CMK (cell line): ENCODE measurements at regions not wholly inside any gene's neighbourhood (a gene's known extent, or its start where the extent isn't known, plus 50 kb on each side); places are given as distances from the start of the nearest gene placed in this dataset.
A peak's percentile ranks its signal among the peaks of the same experiment; 100 is the strongest.

Source experiments
- DNase-seq: peaks from one replicate; pipeline ENCODE4 v3.0.0-alpha.2; 2010; ENCODE audit warnings: low read depth

DNA sequence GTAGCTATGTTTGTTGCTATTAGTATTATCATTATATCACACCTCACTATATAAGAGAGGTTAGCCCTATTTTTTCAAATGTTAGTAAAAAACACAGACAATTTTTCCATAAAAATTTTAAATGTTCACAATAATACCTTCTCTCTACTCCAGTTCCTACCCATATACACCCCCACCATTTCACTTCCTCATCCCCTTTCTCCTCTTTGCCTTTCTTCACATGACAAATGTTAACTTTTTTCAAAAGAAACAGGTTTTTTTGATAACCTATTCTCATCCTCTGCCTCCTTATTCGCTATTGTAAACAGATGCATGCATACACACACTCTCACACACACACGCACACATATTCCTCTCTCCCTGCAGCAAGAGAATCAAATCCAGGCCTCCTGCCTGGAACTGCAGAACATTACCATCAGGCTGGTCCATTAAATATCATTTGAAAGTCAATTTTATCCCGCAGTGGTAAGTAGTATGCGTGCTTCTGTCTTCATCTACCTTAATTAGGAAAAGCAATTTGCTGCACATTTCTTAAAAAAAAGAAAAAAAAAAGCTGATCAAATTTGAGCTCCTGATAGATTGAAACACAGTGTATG lies 55.5 kb downstream of the MID1IP1 start:
- DNase-seq, result no peak

DNA sequence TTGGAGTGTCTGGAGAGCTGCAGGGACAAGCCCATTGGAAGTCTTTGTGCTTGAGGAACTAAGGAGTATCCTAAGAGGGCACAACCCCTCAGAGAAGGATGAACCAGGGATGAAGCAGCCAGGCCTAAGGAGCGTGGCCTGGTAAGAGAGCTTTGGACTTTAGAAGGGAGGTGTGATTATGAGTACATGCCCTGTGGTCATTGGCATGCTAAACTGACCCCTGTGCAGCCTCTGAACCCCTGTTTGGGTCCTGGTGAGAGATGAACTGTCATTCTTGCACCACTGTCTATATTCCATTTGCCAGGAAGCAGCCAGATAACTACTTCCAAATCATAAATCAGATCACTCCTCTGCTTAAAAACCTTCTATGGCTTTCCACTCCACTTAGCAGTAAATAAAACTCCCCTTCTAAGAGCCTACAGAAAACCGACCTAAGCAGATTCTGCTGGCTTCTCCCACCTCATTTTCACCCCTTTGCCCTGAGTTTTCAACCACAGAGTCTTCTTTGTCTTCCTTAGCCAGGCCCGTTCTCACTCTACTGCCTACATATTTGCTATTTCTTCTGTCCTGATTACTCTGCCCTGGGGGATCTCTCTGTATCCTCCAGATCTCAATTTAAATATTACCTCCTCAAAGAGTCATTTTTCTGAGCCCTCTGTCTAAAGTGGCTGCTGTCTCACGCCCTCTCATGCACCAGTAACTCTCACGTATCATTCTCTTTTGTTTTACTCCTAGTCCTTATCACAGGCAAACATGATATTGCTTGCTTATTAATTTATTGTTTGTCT lies 56.7 kb downstream of the MID1IP1 start:
- no peak for DNase-seq

DNA sequence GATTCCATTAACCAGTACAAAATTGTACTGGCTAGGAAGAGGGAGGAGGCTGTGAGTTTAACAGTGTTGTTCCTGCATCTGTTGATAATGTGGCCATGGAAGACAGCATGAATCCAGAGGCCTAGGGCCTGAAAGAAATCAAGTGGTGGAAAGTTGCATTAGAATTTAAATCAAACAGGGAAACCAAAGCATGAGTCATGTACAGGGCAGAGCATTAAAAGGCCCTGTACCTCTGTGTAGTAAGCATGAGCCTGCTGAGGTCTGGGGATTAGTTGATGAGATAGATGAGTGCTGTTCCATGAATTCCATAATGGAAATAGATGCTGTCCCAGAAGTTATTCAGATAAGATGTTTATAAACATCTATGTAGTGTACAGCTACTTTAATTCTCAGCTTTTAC lies 58.3 kb downstream of the MID1IP1 start:
- no peak for DNase-seq

DNA sequence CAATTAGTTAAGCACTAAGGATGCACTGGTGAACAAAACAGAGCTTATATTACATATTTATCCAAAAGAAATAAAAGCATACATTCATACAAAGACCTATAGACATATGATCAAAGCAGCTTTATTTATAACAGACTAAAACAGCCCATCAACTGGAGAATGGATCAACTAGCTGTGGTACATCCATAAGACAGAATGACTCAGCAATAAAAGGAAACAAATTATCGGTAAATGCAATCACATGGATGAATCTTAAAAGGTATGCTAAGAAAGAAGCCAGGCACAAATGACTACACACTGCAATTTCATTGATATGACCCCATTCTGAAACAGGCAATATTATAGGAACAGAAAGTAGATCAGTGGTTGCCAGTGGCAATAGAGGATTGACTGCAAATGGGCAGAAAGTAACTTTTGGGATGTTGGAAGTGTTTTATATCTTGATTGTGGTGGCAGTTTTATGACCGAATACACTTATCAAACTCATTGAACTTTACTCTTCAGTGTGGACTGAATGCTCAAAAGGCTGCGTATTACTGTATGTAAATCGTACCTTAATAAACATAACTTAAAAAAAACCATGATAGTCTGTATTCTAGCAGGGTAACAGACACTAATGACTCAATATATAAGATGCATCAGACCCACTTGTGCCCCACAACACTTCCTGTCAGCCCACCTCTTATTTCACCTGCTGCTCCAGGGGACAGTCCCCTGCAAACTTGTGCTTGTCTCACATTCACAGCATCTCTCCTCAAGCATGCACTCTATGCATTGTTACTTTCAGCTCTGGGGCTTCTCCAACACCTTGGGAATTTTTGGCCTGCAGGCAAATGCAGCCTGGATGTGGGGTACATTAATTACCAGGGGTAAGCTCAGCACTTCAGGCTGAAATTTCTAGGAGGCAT lies 59.1 kb downstream of the MID1IP1 start:
- DNase-seq, result no peak

DNA sequence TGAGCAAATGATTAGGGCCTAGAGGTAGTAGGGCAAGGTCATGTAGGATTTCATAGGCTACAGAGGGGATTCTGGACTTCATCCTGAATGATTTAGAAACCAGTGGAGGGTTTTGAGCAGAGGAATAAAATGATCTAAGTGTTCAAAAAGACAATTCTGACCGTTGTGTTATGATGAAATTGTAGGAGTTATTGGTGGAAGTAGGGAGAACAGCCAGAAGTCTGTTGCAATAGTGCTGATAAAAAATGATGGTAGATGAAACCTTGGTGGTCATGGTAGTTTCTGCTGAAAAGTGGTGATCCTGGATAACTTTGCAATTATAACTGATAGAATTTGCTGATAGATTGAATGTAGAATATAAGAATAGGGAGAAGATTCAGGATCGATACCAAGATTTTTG lies 60.2 kb downstream of the MID1IP1 start:
- DNase-seq, result no peak

DNA sequence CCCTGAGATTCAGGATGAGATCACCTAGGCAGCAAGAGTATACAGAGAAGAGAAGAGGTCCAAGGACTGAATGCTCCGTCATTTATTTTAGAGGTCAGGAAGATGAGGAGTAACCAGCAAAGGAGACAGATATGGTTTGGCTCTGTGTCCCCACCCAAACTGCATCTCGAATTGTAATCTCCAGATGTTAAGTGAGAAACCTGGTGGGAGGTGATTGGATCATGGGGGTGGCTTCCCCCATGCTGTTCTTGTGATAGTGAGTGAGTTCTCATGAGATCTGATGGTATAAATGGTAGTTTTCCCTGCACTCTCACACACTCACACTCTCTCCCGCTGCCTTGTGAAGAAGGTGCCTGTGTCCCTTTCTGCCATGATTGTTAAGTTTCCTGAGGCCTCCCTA lies 60.8 kb downstream of the MID1IP1 start:
- DNase-seq, result no peak

DNA sequence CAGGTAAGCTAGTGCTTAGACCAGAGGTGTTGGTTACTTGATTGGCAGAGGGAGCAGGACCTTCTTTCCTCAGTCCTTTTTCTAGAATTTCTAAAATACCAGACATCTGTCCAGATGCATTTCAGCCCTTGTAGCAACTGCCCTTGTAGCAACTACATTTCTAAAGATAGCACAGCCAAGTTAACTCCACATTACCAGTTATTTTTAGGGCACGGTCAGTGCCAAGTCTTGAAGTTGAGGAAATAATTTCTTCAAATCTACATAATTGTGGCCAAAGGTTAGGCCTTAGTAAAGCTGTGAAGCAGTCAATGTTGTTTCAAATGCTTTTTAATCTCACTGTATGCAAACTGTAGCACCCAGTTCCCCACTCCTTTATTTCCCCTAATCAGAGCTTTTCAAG lies 62.9 kb downstream of the MID1IP1 start:
- DNase-seq, result no peak

DNA sequence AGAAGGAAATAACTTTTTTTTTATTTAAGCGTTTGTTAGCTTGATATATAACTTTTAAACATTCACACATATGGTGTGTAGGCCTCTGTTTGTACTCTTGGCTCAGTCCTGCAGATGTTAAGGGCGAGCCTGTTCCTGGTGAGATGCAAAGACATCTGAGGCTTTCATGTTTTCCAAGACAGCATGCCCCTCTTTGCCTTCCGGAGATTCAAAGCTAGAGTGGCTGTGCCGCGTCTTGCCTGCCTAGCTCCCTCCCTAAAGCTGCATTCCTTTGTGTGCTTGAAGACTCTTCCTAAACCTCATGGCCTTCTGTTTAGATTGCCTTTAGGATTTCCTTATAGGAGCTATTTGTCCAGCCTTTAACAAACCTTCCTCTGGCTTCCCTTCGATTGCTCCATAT lies 67.1 kb downstream of the MID1IP1 start:
- no peak for DNase-seq

DNA sequence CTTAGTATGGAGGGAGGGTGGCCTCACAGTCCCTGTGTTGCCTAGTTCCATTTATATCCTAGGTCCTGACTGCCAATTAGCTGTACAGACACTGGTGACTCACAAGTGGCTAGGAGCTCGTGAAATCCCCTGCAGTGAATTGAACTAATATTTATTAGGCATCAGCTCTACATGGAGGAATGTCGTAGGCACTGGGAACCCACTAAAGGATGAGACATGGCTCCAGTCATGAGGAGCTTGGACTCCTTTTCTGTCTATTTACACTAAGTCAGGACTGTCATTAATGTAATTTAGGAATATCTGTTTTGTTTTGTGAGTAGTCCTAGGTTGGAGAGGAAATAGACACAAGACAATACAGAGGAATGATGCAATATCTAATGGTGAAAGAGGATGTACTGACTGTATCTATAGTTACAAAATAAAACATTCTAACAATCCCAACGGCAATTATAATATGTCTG lies 67.7 kb downstream of the MID1IP1 start:
- DNase-seq, result no peak

DNA sequence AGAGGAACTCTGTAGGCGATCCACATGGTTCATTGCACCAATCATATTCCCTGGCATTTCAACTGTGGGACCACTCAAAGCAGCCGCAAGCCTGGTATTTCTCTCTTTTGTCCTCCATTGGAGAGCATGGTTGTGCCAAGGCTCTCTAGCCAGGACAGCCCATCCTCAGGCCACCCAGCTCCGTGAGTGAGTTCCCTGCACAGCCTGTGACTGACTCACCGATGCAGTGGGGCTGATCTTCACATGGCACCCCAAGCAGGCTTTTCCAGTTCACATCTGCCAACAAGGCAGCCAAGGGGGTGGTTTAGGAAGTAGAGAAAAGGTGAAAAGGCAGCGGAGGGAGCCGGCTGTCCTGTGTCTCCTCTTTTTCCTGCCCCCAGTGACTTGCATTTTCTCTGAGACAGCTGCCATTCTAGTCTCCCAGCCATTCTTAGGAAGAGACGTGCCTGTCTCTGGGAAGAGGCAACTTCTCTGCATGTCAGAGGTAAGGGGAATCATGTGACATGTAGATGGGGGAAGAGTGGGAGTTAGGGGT lies 69.2 kb downstream of the MID1IP1 start:
- DNase-seq, result no peak

DNA sequence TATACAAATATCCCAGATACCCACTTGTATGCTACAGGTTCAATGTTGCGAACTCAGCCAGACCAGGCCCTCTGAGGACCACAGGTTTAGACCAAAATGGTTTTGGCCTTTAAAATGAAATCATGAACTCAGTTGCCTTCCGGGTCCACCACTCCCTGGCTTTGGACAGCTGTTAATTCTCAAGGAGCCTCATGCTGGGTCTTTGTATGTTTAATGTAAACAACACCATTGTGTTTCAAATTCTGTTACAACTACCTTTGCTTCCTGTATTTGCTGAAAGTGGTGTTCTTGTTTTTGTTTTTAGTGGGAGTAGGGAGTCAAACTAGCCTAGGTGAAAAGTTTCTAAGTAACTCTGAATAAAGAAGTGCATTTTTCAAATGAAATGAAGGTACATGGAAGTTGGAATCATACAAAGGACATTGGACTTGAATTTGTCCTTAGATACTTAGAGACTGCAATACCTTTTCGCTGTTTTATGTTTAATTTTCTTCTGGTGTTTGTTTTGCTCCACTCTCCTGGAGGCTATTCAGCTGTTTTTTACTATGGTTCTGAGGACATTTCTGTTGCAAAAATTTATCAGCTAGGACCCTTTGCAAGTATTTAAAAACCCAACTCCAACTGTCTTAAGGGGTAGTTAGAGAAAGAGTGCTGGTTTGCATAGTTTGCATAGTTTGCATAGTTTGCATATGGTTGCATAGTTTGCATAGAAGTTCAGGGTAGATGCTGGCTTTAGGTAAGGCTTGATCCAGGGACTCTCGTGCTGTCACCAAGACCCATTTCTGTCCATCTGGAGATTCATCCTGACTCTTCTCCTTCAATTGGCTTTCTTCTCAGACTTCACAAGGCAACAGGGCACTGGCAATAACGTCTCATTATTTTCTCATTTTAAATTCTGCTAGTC lies 70.1 kb downstream of the MID1IP1 start:
- DNase-seq, result no peak

DNA sequence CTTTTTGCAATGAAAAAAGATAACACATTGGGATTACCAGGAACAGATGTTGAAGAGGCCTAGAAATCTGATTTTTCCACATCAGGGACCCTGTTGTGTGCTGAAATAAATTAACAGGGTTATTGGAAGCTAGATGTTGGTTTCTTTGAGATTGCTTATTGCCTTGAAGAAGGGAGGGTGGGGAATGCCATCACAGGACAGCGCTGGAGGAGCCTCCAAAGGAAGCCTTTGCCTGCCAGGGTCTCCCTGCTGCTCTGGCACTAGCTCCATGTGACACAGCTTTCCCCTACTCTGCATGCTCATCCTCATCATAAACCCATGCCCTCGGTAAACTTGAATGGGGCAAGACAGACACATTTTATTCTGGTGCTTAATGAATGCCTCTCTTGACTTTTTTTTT lies 76.1 kb downstream of the MID1IP1 start:
- no peak for DNase-seq

DNA sequence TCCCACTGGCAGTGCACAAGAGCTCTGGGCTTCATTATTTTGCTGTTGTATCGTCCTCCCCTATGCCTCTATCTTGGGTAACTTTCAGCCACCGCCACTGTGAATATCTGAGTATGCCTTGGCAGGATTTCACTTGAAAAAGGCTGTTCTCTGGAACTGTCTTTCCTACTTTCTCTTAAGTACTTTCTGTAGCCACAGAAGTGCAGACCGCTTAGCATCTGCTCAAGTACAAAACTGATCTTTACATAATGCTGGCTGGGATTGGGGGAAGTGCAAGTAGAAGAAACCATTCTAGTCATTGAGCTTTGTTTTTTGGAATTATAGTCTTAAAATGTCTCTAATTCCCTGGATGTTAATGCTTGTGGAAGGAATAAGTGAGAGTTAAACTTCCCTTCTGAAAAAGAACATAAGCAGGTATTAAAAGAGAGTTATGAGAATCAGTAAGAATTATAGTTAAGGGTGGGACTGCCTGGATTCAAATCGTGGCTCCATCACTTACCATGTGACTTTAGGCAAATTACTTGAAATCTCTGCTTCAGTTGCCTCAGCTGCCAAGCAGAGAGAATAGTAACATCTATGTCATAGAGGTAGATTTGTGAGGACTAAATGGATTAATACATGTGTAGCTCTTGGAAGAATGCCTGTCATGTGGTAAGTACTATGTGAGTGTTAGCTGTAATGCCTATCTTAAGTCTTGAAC lies 77.5 kb downstream of the MID1IP1 start:
- no peak for DNase-seq

DNA sequence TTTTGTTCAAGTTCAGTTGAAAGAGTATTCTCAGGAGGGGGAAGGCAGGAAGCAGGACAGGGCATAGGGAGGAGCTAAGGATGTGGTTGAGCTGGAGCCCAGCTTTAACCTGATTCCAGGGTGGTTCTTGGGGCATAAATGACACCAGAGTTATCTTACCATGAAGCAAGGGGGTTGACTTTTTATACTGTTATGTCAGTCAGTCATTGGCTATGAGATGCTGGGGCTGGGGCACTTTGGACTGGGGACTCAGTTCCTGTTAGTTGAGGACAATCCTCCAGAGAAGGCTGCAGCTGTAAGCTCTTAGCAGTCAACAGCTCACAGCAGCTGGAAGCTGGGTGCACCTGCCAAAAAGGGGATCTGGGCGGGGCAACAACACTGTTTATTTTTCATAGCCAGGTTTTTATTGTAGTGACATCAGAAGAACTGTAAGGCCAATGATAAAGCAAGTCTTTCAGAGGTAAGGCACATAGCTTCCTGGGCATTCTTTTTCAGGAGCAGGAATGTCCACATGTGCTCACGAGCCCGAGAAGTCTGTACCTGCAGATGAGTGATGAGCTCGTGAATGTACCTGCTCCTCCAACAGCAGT lies 78.5 kb downstream of the MID1IP1 start:
- DNase-seq, result peak; percentile 46

DNA sequence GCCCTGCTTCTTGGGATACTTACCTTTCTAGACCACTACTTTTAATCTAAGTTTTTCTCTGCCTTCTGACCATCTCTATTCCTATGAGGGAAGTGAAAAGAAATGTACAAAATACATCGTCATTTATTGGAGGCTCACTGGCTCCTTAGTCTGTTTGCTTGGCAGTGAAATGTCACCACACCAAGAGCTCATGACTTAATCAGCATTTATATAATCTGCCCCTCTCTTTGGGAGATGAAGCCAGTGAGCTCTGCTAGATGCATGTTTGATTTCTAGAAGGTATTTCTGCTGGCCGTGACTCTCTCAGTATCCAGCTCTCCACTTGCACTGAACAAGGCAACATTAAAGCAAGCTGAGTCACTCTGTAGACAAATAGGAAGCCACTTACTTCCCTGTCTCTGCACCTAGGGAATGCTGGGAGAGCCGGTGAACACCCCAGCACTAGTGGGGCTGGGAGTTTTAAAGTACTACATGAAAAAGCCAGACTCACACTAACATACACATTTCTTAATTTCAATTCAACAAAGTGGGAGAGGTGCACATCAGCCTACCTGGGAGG lies 79.1 kb downstream of the MID1IP1 start:
- no peak for DNase-seq

DNA sequence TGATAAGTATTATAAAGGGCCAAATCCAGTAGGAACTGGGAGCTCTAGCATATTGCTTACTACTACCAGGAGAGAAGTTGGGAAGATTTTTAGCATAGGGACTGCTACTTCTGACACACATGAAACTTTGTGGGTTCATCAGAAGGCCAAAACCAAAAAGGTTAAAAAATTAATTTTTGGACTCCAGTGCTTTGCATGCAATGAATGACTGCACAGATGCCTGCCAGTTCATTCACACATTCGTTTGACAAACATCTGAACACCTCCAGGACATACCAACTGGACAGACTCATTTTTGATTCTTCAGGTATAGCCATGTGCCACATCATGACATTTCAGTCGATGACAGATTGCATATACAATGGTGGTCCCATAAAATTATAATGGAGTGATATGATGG lies 79.8 kb downstream of the MID1IP1 start:
- no peak for DNase-seq

DNA sequence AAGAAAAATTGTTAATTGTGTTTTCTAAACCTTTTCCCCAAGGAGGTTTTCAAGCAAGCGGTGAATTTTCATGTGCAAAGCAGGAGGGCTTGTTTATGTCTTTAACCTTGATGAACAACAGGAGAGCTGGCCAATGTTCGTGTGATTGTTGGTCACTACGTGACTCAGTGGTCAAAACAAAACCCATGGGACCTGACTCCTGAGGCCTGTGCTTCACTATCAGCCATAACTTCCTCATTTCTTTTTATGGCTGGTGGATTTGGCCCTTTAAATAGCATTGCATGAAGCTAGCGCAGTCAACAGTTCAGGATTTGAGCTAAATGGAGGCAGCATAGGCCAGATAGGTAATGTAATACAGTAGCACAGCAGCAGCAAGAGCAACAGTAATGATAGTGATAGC lies 80.5 kb downstream of the MID1IP1 start:
- no peak for DNase-seq

DNA sequence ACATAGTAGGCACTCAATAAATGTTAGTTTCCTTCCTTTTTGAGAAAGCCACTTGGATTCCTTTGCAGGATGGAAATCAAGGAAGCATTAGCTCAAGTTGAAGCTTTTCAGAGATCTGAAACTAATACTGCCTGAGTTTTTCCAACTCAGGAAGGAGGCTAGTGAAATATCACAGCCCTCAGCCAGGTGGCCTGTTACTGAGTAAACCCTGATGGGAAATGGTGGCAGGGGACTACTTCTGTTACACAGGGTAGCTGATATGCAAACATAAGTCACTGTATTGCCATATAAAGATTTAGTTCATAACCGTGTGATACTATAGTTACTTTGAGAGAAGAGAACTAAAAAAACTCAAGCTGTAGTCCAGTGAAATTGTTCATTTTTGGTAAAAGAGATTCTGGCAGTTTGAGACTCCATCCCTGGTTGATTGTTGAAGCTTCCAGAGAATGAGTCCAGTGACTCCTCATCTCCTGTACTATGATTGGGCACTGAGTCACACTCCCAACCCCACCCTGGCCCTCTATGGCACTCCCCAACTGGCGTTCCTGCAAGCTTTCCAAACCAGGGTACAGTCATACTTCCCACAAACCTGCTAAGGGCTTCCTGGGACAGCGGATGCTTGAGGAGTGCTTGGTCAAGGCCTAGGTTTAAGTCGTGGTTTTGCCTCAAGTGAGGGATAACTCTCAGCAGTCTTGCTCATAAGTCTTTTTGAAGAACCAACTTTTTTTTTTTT lies 81.8 kb downstream of the MID1IP1 start:
- no peak for DNase-seq

DNA sequence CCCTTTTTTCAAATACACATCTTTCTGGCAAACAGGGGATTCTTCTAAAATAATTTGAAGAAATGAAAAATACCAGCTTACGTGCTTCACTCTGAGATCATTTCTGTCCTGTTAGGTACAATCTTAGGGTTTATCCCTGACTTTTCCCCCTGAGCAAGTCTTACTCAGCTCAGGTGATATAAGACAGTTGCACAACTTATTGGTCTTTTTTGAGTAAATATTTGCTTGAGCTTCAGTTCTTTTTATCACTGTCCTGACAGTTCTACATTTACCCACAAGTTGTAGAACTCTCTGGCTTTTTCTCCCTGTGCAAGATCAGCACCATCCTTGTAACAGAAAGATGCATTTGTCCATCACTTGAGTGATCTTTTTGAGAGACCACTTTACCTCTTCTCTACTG lies 84.9 kb downstream of the MID1IP1 start:
- no peak for DNase-seq
